Ectodermal cell (in vitro differentiated cells): ENCODE measurements at regions not wholly inside any gene's neighbourhood (a gene's known extent, or its start where the extent isn't known, plus 50 kb on each side); places are given as distances from the start of the nearest gene placed in this dataset.

Source experiments
- H3K27ac ChIP-seq: 2 replicates; pipeline ENCODE4 v1.7.0; 2013; ENCODE audit warnings: mild to moderate bottlenecking, low read depth, low read length; ENCODE audit not compliant: insufficient read depth, poor library complexity, severe bottlenecking
- H3K27me3 ChIP-seq: 2 replicates; pipeline ENCODE4 v1.7.0; 2013; ENCODE audit warnings: mild to moderate bottlenecking, low read length; ENCODE audit not compliant: insufficient read depth, control insufficient read depth, poor library complexity, severe bottlenecking
- H3K36me3 ChIP-seq: one replicate; pipeline ENCODE4 v1.7.0; 2013; ENCODE audit warnings: low read length; ENCODE audit not compliant: control insufficient read depth, insufficient read depth
- H3K4me1 ChIP-seq: one replicate; pipeline ENCODE4 v1.7.0; 2013; ENCODE audit warnings: low read length; ENCODE audit not compliant: control insufficient read depth, insufficient read depth
- H3K4me3 ChIP-seq: 2 replicates; pipeline ENCODE4 v1.7.0; 2013; ENCODE audit warnings: low read depth, low read length, control low read depth; ENCODE audit not compliant: insufficient read depth
- H3K9me3 ChIP-seq: 2 replicates; pipeline ENCODE4 v1.7.0; 2013; ENCODE audit warnings: mild to moderate bottlenecking, low read length, moderate library complexity; ENCODE audit not compliant: control insufficient read depth
- WGBS, 2 experiments: methylation state at CpG; one replicate each; pipeline ENCODE4 v1.1.7; 2013; ENCODE audit warnings: missing lambda C conversion rate in 2 of 2; 5-methylcytosine and 5-hydroxymethylcytosine counted together

DNA sequence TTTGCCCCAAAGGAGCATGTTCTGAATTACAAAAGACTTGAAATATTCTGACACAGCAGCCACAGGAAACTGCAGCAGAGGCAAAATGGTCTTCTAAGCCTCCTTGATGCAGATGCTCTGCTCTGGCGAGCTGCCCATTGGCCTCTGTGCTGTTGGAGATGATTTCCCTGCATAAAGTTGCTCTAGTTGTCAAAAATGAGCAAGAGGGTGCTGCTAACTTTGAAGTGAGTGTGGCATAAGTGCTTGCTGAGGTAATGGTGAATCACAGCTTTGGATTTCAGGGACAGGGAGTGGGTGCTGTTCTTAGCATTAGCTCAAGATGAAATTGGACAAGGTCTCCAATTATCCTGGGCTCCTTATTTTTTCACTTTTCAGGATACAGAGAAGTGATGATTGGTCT is 435.4 kb downstream of the TMEM135 start:
- Histone ChIP-seq H3K4me3 (no peak overlapping the region), H3K27me3 (no peaks in the 10 kb centered on the region), H3K36me3 (no peaks in the 10 kb centered on the region), H3K27ac (no peak overlapping the region), H3K9me3 (no peaks in the 10 kb centered on the region), H3K4me1 (no peaks in the 10 kb centered on the region)
- 86 to 93% methylated on average over 1 of the region's 1 CpG for WGBS, 2 experiments

DNA sequence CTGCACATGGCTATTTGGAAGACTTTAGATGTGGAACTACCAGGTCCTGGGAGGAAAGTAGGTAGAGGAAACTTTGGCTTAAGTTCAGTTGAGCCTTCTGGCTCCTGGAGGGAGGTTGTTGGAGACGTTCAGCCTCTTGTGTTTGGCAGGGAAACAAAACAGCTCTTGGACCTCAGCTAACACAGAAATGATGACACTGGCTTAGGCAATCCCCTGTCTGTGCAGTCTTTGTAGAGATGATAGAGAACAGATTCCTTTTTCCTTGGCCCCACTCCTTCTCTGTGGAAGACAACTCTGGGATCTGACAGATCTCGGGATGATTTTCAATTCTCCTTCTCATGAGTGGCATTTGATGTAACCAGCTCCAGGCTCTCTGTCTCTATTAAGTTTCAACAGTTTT is 428.5 kb downstream of the TMEM135 start:
- Histone ChIP-seq H3K4me1 (no peaks in the 10 kb centered on the region), H3K27me3 (no peaks in the 10 kb centered on the region), H3K9me3 (no peaks in the 10 kb centered on the region), H3K36me3 (no peaks in the 10 kb centered on the region), H3K27ac (no peak overlapping the region), H3K4me3 (no peak overlapping the region)
- WGBS, 2 experiments: 73 to 78% methylated on average over 2 of the region's 2 CpGs

DNA sequence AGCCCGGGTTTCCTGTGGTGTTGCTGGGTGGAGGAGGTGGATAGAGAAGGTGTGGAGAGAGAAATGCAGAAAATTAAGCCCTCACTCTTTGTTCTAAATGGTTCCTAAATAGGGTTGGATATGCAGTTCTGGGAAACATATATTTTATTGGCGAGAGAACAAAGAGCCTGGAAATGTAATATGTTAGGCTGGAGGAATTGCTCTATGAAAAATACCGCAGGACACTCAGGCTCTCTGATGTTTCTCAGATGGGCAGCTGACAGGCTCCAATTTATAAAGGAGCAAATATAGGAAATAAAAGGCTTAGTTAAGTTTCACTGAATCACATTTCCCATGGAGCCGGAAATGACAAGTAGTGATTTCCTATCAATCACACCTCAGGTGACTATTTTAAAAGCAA is 428.0 kb downstream of the TMEM135 start:
- Histone ChIP-seq H3K9me3 (no peaks in the 10 kb centered on the region), H3K27ac (no peak overlapping the region), H3K36me3 (no peaks in the 10 kb centered on the region), H3K4me3 (no peak overlapping the region), H3K4me1 (no peaks in the 10 kb centered on the region), H3K27me3 (no peaks in the 10 kb centered on the region)
- WGBS, 2 experiments: 92 to 95% methylated on average over 3 of the region's 4 CpGs

- Histone ChIP-seq H3K27ac (no peak overlapping the region), H3K4me3 (no peak overlapping the region), H3K27me3 (no peaks in the 10 kb centered on the region), H3K4me1 (no peaks in the 10 kb centered on the region), H3K36me3 (no peaks in the 10 kb centered on the region), H3K9me3 (no peaks in the 10 kb centered on the region)
- WGBS, 2 experiments: 91 to 96% methylated on average over 2 of the region's 4 CpGs
These were observed 425.9 kb downstream of the TMEM135 start for GRCh38 chr11:87463486-87464102.

DNA sequence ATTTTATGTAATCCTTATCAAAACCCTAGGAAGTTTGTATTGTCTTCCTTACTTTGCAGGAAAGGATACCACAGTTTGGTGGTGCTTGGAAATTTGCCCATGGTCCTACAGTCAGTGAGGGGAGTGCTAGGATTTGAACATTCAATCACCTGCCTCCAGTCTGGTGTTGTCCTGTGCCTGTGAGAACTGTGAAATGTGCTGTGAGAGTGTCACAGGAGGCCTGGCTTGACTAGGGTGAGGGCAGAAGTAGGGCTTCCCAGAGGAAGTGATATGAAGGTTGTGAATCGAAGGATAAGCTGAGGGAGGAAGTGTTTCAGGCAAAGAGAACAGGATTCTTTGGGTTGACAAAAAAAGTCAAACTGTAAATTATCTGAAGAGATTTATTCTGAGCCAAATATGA is 424.4 kb downstream of the TMEM135 start:
- H3K4me3 ChIP-seq: no peak overlapping the region
- H3K9me3 ChIP-seq: no peaks in the 10 kb centered on the region
- no peaks in the 10 kb centered on the region for H3K27me3 ChIP-seq
- no peaks in the 10 kb centered on the region for H3K4me1 ChIP-seq
- no peaks in the 10 kb centered on the region for H3K36me3 ChIP-seq
- WGBS, 2 experiments: 95 to 98% methylated on average over 1 of the region's 1 CpG
- H3K27ac ChIP-seq: no peak overlapping the region

DNA sequence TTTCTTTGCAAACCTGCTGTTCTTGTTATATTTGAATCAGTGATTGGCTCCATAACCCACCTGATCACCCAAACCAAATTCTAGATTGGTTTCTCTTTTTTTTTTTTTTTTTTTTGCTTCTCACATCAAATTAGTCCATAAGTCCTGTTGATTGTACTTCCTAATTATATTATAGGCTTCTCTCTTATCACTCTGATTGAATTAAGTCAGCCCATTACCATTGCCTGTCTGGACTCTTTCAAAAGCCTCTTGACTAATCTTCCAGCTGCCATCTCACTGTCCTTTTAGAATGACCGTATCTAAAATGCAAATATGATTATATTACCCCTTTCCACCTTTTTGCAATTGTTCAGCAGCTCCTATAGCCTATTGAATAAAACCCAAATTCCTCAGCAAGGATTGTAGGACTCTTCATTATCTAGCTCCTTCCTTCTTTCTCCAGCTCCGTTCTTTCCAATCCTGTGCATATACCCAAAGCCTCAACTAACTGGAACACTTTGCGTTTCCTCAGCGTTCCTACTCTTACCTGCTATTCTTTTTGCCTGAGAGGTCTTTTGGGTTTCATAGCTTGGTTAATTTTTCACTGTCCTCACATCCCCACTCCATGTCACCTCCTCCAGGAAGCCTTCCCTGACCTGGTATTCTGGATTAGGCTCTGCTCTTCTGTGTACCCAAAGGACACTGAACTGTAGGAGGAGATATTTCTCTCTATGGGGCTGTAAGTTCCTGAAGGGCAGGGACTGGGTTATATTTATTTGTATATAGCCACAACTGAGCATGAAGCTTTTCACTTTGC is 423.3 kb downstream of the TMEM135 start:
- Histone ChIP-seq H3K4me3 (no peak overlapping the region), H3K27ac (no peak overlapping the region), H3K27me3 (no peaks in the 10 kb centered on the region), H3K9me3 (no peaks in the 10 kb centered on the region), H3K36me3 (no peaks in the 10 kb centered on the region), H3K4me1 (no peaks in the 10 kb centered on the region)
- WGBS, 2 experiments: 90 to 95% methylated on average over 4 of the region's 4 CpGs

- Histone ChIP-seq H3K4me3 (no peak overlapping the region), H3K27ac (no peak overlapping the region), H3K36me3 (no peaks in the 10 kb centered on the region), H3K9me3 (no peaks in the 10 kb centered on the region), H3K27me3 (no peaks in the 10 kb centered on the region), H3K4me1 (no peaks in the 10 kb centered on the region)
- WGBS, 2 experiments: 95 to 97% methylated on average over 1 of the region's 1 CpG
These were observed 422.5 kb downstream of the TMEM135 start for GRCh38 chr11:87460279-87460678.

DNA sequence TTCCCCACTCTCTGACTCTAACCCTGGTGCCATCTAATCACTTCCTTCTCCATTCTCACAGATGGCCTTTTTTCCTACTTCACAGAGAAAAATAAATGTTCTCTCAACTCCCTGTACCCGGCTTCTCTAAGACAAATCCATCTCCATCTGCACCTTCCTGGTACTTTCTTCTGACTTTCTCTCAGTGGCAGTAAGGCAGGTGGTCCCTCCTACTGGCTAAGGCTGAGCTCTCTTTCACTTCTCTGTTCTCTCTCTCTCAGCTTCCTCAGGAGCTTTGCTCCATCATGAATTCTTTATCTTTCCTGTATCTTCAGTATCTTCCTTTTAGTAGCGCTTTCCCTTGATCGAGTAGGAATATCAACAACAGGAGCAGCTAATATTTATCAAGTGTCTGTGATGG is 421.6 kb downstream of the TMEM135 start:
- Histone ChIP-seq H3K36me3 (no peaks in the 10 kb centered on the region), H3K4me3 (no peak overlapping the region), H3K27me3 (no peaks in the 10 kb centered on the region), H3K9me3 (no peaks in the 10 kb centered on the region), H3K4me1 (no peaks in the 10 kb centered on the region), H3K27ac (no peak overlapping the region)
- 85 to 97% methylated on average over 3 of the region's 3 CpGs for WGBS, 2 experiments

GRCh38 chr11:87456499-87456898 is 418.8 kb downstream of the TMEM135 start:
- no peak overlapping the region for H3K4me3 ChIP-seq
- H3K4me1 ChIP-seq: no peaks in the 10 kb centered on the region
- WGBS, 2 experiments: 90 to 95% methylated on average over 1 of the region's 1 CpG
- no peaks in the 10 kb centered on the region for H3K27me3 ChIP-seq
- H3K9me3 ChIP-seq: no peaks in the 10 kb centered on the region
- no peak overlapping the region for H3K27ac ChIP-seq
- H3K36me3 ChIP-seq: no peaks in the 10 kb centered on the region

DNA sequence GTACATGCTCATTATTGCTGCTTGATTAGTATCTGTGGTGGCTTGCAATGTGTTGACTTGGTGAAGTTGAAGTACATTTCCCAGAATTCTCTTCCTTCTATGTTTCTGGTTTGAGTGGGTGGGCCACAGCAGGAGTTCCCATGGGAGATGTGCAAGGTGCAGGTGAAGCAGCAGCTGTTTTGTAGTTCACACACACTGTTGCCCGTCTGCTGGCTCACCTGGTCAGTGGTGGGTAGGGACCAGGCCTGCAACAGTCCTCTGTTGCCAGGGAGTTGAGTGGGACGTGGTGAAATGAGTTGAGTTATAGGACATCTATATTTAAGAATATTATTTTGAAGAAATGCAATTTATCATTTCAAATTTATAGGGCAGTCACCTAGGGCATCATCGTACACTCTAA is 417.4 kb downstream of the TMEM135 start:
- Histone ChIP-seq H3K27ac (no peak overlapping the region), H3K9me3 (no peaks in the 10 kb centered on the region), H3K4me1 (no peaks in the 10 kb centered on the region), H3K27me3 (no peaks in the 10 kb centered on the region), H3K4me3 (no peak overlapping the region), H3K36me3 (no peaks in the 10 kb centered on the region)
- WGBS, 2 experiments: 93% methylated on average over 1 of the region's 3 CpGs
